Muscle layer of duodenum (tissue), 2 donors: ENCODE measurements at regions not wholly inside any gene's neighbourhood (a gene's known extent, or its start where the extent isn't known, plus 50 kb on each side); places are given as distances from the start of the nearest gene placed in this dataset.

Source experiments
- H3K27ac ChIP-seq: one replicate; pipeline ENCODE4 v1.7.0; 2013; ENCODE audit warnings: mild to moderate bottlenecking, low read length
- H3K27me3 ChIP-seq: one replicate; pipeline ENCODE4 v1.7.0; 2013; ENCODE audit warnings: low read depth, mild to moderate bottlenecking, control low read depth, low read length
- H3K36me3 ChIP-seq, 2 donors: one replicate each; pipeline ENCODE4 v1.7.0; 2013; ENCODE audit warnings: low read length in 2 of 2, control low read depth in 1 of 2, mild to moderate bottlenecking in 1 of 2; ENCODE audit not compliant: insufficient read depth in 2 of 2, control insufficient read depth in 1 of 2
- H3K4me1 ChIP-seq, 2 donors: one replicate each; pipeline ENCODE4 v1.7.0; 2013; ENCODE audit warnings: low read length in 2 of 2, mild to moderate bottlenecking in 2 of 2, control low read depth in 1 of 2, moderate library complexity in 1 of 2; ENCODE audit not compliant: insufficient read depth in 2 of 2, control insufficient read depth in 1 of 2
- H3K4me3 ChIP-seq, 2 donors: one replicate each; pipeline ENCODE4 v1.7.0; 2013; ENCODE audit warnings: low read length in 2 of 2, low read depth in 1 of 2, mild to moderate bottlenecking in 1 of 2
- H3K9me3 ChIP-seq, 2 donors: one replicate each; pipeline ENCODE4 v1.7.0; 2013; ENCODE audit warnings: low read length in 2 of 2, control low read depth in 1 of 2, mild to moderate bottlenecking in 1 of 2; ENCODE audit not compliant: control insufficient read depth in 1 of 2
- donor health status: healthy.

GRCh38 chr1:207223162-207223561 lies 98.3 kb upstream of the CD55 start:
- Histone ChIP-seq H3K27ac (no peak overlapping the region), H3K4me1 (peaks cover 0 to 5% of the 10 kb centered on the region in 2 donors), H3K4me3 (no peak overlapping the region), H3K27me3 (no peaks in the 10 kb centered on the region), H3K9me3 (no peaks in the 10 kb centered on the region), H3K36me3 (no peaks in the 10 kb centered on the region)

- no peaks in the 10 kb centered on the region for H3K9me3 ChIP-seq
- no peaks in the 10 kb centered on the region for H3K4me1 ChIP-seq
- H3K27me3 ChIP-seq = no peaks in the 10 kb centered on the region
- H3K27ac ChIP-seq = no peak overlapping the region
- H3K36me3 ChIP-seq = no peaks in the 10 kb centered on the region
- H3K4me3 ChIP-seq = no peak overlapping the region
Measured at GRCh38 chr1:207224666-207225065, 96.8 kb upstream of the CD55 start.

- no peaks in the 10 kb centered on the region for H3K36me3 ChIP-seq
- H3K27me3 ChIP-seq = no peaks in the 10 kb centered on the region
- no peak overlapping the region for H3K27ac ChIP-seq
- no peak overlapping the region for H3K4me3 ChIP-seq
- H3K4me1 ChIP-seq = no peaks in the 10 kb centered on the region
- H3K9me3 ChIP-seq = no peaks in the 10 kb centered on the region
Measured at GRCh38 chr1:207227131-207227630, 94.3 kb upstream of the CD55 start.

GRCh38 chr1:207228987-207229386 lies 92.5 kb upstream of the CD55 start:
- H3K27ac ChIP-seq = no peak overlapping the region
- H3K4me3 ChIP-seq = no peak overlapping the region
- H3K27me3 ChIP-seq = no peaks in the 10 kb centered on the region
- no peaks in the 10 kb centered on the region for H3K36me3 ChIP-seq
- H3K9me3 ChIP-seq = no peaks in the 10 kb centered on the region
- H3K4me1 ChIP-seq = no peaks in the 10 kb centered on the region

GRCh38 chr1:207230441-207230840 lies 91.0 kb upstream of the CD55 start:
- Histone ChIP-seq H3K27ac (no peak overlapping the region), H3K27me3 (no peaks in the 10 kb centered on the region), H3K4me3 (no peak overlapping the region), H3K4me1 (no peaks in the 10 kb centered on the region), H3K9me3 (no peaks in the 10 kb centered on the region), H3K36me3 (no peaks in the 10 kb centered on the region)

GRCh38 chr1:207234690-207235089 lies 86.8 kb upstream of the CD55 start:
- Histone ChIP-seq H3K9me3 (no peaks in the 10 kb centered on the region), H3K4me3 (no peak overlapping the region), H3K27ac (no peak overlapping the region), H3K27me3 (no peaks in the 10 kb centered on the region), H3K36me3 (no peaks in the 10 kb centered on the region), H3K4me1 (no peaks in the 10 kb centered on the region)

GRCh38 chr1:207239874-207240273 lies 81.6 kb upstream of the CD55 start:
- no peak overlapping the region for H3K4me3 ChIP-seq
- peak overlapping the region; percentile 5 for H3K27ac ChIP-seq
- no peaks in the 10 kb centered on the region for H3K9me3 ChIP-seq
- no peaks in the 10 kb centered on the region for H3K36me3 ChIP-seq
- H3K4me1 ChIP-seq = no peaks in the 10 kb centered on the region
- no peaks in the 10 kb centered on the region for H3K27me3 ChIP-seq

- peak overlapping the region; percentile 5 for H3K27ac ChIP-seq
Measured at GRCh38 chr1:207240325-207241101, 81.0 kb upstream of the CD55 start.

GRCh38 chr1:207241164-207241934 lies 80.1 kb upstream of the CD55 start:
- Histone ChIP-seq H3K4me1 (no peaks in the 10 kb centered on the region), H3K4me3 (no peak overlapping the region), H3K36me3 (no peaks in the 10 kb centered on the region), H3K9me3 (no peaks in the 10 kb centered on the region), H3K27ac (no peak overlapping the region), H3K27me3 (no peaks in the 10 kb centered on the region)

More at GRCh38 chr1:207240325-207241101, 81.0 kb upstream of the CD55 start:
- Histone ChIP-seq H3K4me3 (no peak overlapping the region), H3K27me3 (no peaks in the 10 kb centered on the region), H3K9me3 (no peaks in the 10 kb centered on the region), H3K4me1 (no peaks in the 10 kb centered on the region), H3K36me3 (no peaks in the 10 kb centered on the region)

- no peaks in the 10 kb centered on the region for H3K4me1 ChIP-seq
- H3K27me3 ChIP-seq = no peaks in the 10 kb centered on the region
- H3K4me3 ChIP-seq = no peak overlapping the region
- H3K9me3 ChIP-seq = no peaks in the 10 kb centered on the region
- no peak overlapping the region for H3K27ac ChIP-seq
- no peaks in the 10 kb centered on the region for H3K36me3 ChIP-seq
Measured at GRCh38 chr1:207243442-207244408, 77.8 kb upstream of the CD55 start.

GRCh38 chr1:207244409-207244801 lies 77.1 kb upstream of the CD55 start:
- no peak overlapping the region for H3K27ac ChIP-seq
- no peak overlapping the region for H3K4me3 ChIP-seq
- H3K4me1 ChIP-seq = no peaks in the 10 kb centered on the region
- H3K27me3 ChIP-seq = no peaks in the 10 kb centered on the region
- H3K36me3 ChIP-seq = no peaks in the 10 kb centered on the region
- no peaks in the 10 kb centered on the region for H3K9me3 ChIP-seq
